ENCODE measurements at regions not wholly inside any gene's neighbourhood (a gene's known extent, or its start where the extent isn't known, plus 50 kb on each side); places are given as distances from the start of the nearest gene placed in this dataset.

DNA sequence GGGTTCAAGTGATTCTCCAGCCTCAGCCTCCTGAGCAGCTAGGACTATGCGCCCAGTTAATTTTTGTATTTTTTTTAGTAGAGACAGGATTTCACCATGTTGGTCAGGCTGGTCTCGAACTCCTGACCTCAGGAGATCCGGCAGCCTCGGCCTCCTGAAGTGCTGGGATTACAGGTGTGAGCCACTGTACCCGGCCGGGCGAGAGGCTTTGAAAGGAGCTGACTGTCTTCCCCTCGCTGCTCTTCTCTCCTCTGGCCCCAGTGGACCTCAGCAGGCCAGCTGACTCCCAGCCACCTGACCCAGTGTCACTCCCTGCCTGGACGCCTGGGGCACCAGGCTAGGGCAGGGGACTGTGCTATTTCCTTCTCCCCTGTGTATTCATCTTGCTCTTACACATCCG lies 89.5 kb upstream of the ANKRD55 start:
- no peak for DNase-seq (ENCODE audit: low read depth)

DNA sequence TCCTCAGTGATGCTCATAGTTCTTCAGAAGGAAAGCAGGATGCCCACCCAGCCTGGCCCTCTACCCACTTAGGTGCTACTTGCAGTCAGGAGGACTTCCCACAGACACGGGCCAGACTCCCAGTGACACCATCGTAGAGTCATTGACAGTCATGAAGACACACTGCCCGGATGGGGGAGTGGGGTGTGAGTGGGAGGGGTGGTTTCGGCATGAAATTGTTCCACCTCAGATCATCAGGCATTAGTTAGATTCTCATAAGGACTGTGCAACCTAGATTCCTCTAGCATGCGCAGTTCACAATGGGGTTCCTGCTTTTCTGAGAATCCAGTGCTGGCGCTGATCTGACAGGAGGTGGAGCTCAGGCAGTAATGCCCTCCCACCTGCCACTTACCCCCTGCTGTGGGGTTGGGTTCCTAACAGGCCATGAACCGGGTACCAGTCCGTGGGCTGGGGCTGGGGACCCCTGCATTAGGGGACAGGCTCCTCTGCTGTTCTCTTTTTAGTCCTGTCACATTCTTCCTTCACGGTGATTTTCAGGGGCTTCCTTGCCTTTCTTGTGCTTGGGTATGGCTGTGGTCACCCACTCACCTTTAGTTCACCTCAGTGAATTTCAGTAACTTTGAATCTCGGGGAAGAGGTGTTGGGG lies 88.2 kb upstream of the ANKRD55 start:
- DNase-seq (ENCODE audit: low read depth): no peak

DNA sequence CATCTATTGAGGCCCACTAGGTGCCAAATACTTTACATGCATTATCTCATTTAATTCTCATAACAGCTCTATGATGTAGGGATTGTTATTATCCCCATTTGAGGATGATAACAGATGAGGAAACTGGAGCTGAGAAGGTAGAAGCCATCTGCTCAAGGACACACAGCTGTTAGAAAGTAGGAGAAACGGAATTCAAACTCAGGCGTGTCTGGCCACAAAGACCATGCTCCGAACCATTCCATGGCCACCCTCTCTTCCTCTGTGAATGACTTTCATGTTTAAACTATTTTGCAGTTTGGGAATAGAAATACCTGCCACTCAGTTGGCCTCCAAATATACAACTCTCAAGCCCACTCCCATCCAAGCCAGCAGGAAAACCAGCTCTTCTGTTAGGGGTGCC lies 87.6 kb upstream of the ANKRD55 start:
- DNase-seq (ENCODE audit: low read depth): no peak

DNA sequence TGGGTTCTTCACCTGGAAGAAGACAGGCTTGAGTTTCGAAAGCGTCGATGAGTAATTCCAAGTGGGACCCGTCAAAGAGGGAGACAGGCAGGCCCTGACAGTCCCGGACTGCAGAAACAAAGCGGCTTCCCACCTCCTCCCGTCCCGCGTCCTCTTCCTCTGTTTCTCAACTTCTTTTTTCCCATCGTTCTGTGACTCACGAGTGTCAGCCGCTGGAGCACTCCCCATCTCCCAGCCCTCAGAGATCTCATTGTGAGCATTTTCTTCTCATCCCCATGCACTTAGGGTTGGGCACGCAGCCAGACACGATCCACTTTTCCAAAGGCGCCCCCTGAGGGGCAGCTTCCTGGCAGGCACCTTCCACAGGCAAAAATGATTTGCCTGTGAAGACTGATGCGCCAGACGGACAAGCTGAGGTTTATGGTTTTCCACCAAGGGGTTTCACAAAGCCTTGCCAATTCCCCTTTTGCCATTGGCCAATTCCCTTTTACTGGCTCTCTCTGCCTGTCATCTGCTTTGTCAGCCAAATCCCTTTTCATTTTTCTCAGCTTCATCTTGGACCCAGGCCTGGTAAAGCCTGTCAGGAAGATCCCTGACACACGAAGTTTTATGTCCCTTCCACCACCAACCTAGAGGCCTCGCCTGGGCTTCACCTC lies 86.5 kb upstream of the ANKRD55 start:
- no peak for DNase-seq (ENCODE audit: low read depth)

DNA sequence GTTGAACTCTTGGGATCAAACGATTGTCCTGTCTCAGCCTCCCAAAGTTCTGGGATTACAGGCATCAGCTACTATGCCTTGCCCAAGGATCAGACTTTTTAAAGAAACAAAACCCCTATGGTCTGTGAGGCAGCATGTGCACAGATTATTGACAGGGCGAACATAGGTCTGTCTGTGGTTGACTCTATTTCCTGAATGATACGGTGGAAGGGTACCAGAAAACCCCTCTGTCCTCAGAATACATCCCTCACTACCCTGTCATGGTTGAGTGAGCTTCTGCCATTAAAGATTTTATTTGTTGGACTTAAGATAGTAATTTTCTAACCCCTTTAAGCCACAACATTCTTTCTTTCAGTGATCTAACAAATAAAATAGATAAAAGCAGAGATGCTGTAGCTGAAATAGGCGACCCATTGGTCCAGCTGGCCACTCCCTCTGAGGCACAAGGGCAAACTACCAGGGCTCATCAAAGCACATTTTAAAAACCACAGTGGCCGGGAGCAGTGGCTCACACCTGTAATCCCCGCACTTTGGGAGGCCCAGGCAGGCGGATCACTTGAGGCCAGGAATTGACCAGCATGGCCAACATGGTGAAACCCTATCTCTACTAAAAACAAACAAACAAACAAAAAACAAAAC lies 84.9 kb upstream of the ANKRD55 start:
- DNase-seq (ENCODE audit: low read depth): no peak

DNA sequence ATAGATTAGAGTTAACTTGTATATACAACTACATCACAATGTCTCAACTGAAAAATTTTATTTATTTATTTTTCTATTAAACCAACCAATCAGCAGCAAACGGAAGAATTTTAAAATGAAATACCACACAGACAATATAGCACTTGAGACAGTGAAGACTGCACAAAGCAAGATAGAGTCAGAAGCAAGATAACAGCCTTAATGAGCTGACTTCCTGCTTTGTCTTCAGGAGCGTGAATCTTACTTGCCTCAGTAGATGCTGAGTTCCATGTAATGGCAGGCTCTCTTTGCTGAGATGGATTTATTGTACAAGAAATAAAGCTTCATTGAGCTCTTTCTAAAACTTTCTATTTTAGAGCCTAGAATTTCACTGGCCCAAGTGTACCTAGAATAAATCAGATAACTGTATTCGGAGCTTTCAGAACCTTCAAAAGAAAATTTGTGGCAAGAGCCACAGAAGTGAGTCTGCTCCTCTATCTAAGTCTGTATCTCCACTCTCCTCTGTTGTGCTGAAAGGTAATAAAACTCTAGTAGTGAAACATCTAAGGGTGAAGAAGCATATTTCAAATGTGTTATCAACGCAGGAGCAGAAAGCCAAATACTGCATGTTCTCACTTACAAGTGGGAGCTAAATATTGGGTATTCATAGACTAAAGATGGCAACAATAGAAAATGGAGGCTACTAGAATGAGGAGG lies 83.3 kb upstream of the ANKRD55 start:
- DNase-seq (ENCODE audit: low read depth): no peak

DNA sequence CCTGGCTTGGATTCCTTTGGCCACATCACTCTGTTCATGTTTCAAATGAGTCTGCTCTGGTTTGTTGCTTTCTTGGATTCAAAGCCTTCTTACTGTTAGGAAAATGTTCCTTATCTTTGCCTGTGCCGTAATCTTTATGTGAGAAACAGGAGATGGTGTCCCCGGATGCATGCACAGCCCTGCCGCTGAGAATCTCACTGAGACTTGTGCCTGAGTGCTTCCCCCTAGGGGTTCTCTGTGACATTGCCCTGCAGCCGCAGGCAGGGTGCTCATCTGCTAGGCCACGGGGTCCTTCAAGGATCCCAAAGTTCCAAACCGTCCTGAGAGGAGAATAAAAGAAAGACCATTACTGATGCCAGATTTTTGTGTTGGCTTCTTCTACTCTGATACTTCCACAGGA lies 81.4 kb upstream of the ANKRD55 start:
- DNase-seq (ENCODE audit: low read depth): no peak

DNA sequence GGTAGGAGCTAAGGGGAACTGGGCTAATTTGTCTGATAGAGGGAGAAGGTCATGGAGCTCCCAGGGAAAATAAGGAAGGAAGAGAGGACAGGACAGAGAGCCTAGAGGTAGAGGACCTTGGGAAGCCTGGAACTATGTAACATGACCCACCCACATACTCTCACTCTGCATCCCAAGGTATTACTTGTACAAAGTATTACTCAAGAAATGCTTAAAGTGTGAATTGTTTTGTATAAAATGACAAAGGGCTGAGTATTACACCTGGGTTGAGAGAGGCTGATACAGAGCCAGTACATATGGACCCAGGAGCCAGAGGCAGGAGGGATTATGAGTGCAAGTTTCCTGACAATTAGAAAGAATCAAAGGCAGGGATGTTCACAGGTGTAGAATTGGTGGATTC lies 80.5 kb upstream of the ANKRD55 start:
- DNase-seq (ENCODE audit: low read depth): no peak

DNA sequence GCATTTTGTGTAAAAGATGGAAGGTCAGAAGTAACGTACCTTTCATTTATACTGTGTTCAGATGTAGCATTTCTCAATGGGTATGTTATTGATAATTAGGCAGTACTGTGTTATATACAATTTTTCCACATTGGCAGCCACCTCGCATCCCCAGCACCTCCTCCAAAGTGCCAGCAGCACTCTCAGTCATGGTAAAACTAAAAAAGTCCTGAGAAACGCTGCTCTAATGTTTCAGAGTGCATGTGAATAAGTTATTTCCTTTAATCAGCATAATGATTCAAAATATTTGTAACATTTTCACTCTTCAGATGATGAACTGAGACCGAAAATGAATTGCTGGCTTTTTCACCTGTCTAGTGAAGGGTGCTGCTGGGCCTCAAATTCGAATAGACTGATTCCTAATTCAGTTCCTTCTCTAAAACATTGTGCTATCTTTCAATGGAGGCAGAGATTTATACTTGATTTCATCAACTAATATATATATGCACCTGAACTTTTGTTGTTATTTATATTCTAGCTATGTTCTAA lies 79.9 kb upstream of the ANKRD55 start:
- no peak for DNase-seq (ENCODE audit: low read depth)

DNA sequence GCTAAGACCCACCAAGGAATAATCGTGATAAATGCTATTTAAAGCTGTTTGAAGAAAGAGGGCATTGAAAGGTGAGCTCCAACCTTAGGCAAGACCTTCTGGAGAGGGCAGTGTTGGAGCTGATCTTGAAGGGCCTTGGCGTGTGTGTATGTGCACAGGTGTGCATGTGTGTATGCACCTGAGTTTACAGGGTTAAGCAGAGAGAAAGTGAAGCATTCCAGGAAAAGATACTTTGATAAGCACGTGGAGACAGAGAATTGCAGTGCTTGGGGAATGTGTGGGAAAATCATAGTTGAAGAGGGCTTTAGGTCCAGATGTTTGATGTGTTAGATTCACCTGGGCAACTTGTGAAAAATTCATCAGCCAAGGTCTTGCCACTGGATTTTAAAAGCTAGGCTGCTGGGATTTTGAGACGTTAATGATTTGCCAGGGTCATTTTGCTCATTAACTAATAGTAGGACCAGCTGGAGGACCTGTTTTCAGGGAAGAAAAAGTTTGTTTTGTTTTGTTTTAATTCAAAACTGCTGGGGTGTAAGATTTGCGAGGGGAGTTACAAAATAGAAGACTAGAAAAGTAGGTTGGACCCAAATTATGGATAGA lies 78.3 kb upstream of the ANKRD55 start:
- DNase-seq (ENCODE audit: low read depth): peak; percentile 84

DNA sequence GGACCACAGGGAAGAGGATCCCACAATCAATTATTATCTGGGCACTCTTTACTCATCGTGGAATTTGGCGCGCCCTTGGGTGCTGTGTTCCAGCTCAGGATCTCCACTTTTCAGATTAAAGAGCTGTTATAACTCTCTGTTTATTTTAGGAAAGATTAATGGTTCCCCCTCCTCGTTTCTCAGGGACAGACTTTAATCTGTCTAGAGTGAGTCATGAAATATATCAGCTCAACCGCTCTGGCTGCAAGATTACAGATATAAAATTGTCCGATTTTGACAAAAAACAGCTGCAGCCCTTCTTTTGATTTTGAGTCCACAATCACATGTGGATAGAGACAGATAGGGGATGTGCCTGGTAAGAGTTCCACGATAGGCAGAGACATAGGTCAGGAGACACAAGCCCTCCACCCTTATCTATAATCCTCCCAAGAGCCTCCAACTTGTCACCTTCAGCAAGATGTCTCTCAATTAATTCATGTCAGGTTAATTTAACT lies 77.6 kb upstream of the ANKRD55 start:
- DNase-seq (ENCODE audit: low read depth): no peak

DNA sequence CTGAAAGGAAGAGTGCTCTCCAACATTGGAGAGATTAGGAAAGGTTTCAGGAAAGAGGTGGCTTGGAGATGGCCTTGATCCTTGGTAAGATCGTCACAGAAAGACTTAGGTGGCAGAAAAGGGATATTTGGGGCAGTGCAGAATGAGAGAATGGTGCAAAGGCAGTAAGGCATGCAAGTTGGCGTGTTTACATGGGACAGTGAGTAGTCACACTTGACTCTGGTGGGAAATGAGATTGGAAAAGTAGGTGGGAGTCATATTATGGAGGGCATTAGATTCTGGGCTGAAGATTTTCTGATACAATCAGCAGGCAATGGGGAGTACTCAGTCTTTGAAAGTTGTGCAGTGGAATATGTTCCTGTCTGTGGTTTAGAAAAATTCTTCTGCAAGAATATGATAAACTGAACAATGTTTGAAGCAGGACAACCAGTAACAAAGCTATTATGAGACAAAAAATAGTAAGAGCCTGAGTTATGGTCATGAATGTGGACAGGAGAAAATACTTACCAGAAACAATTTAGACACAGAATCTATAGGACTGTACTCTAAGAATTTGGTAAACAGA lies 76.2 kb upstream of the ANKRD55 start:
- DNase-seq (ENCODE audit: low read depth): no peak

DNA sequence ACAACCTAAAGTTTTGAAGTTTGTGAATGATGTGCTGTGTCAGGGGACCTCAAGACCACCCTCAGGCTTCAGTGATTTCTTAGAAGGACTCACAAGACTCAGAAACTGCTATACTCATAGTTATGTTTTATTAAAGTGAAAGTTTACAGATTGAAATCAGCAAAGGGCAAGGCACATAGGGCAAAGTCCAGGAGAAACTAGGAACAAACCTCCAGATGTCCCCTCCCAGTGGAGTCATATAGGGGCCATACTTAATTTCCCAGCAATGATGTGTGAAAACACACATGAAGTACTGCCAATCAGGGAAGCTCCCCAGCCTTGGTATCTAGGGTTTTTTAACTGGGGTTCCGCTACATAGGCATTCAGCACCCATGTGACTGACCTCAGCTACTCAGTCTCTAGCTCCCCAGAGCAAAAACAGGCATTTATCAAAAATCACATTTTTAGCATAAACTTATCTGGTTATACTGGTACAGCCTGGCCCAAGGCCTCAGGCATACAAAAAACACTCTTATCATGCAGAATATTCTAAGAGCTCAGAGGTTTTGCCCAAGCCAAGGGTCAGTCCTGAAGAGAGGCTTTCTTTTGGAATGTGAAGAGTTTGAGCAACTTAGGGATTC lies 74.7 kb upstream of the ANKRD55 start:
- DNase-seq (ENCODE audit: low read depth): no peak

DNA sequence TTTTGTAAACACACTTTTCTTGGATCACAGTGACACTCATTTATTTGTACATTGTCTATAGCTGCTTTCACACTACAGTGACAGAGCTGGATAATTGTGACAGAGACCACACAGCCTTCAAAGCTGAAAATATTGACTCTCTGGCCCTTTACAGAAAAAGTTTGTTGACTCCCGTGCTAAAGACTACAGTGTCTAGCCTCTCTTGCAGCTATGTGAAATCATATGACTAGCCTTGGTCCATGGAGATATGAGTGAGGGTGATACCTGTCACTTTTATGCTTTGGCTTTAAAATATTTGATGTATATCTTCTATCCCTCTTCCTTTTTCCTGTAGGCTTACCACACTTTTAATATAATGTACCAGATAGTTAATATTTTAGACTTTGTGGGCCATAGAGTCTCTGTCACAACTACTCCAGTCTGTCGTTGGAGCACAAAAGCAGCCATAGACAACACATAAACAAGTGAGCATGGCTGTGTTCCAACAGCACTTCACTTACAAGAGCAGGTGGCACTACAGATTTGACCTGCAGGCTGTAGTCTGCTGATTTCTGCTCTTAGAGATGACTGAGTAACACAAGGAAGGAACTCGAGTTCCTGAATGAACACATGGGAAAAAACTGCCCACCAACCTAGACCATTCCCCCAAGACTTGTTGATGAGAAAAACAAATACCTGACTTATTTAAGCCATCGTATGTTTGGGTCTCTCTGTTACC lies 73.5 kb upstream of the ANKRD55 start:
- DNase-seq (ENCODE audit: low read depth): no peak

DNA sequence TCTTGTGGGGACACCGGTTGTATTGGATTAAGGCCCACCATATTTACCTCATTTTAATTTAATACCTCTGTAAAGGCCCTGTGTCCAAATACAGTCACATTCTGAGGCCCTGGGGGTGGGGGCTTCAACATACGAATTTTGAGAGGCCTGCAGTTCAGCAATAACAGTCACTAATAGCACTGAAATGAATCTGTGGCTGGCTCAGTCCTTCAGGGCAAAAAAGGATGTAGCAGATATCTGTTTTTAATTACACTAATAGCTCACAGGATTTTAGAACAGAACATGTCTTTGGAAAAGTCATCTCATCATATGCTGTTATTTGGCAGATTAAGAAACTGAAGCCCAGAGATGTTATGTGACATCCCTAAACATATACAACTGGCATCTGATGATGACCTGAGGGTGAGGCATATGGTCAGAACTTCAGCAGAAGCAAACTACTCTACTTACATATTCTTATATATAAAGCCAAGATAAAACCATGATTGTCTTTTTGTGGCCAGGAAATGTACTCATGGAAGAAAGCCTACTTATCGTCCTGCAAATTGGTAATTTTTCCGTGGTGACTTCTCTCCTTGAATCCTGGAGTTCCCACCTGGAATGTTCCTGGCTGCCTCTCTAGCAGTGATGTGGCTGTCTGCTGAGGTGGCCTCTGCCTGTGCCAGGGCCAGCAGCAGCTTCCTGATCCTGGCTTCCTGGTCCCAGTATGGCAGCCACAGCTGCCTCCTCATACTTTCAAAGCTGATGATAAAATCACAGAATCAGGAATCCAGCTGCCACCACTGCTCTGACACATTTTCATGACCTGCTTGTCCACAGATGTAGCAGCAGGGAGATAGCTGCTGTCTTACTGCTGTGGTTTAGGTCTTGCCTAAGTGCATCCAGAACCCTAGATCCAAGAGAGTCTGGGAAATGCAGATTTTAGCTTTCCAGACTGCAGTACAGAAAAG lies 72.1 kb upstream of the ANKRD55 start:
- DNase-seq (ENCODE audit: low read depth): no peak

DNA sequence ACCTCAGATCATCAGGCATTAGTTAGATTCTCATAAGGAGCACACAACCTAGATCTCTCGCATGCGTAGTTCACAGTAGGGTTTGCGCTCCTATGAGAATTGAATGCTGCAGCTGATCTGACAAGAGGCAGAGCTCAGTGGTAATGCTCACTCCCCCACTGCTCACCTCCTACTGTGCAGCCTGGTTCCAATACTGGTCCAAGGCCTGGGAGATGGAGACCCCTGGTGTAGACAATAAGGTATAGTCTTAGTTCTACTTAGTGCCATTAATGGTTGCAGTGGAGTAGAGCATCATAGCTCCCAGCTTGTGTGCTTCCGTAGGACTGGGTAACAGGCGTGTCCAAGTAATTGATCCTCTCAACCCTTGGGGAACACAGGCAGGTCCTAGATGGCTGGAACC lies 70.4 kb upstream of the ANKRD55 start:
- no peak for DNase-seq (ENCODE audit: low read depth)

DNA sequence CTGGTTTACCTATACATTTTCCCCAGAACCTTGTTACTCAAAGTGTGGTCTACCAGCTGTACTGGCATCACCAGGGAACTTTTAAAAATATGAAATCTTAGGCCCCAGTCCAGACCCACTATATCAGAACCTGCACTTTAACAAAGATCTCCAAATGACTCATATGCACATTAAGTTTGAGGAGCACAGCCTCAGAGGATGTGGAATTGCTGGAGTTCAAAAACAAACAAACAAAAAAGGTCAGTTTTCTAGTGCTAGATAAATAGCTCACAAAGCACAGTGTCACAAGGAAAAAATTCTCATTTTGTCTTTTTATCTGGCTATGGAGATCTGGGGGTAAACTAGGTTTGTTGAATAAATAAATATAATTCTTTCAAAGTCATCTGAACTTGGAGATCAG lies 68.9 kb upstream of the ANKRD55 start:
- DNase-seq (ENCODE audit: low read depth): peak; percentile 69

DNA sequence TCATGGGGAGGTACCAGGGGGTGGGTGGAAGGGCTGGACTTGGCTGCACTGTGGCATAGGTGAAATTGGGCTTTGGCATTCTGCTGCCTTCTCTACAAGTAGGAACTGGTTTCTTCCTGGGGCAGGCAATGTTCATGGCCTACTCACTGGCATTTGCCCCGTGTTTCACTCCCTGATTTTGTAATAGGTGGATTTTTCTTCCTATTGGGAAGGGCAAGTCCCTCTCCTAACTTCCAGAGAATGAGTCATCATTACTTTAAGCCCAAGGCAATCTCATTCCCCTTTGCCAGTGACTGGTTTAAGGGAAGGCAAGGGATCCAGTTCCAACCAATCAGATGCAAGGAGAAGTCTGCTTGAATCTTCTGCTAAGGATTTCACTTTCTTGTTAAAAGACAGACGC lies 67.9 kb upstream of the ANKRD55 start:
- peak; percentile 94 for DNase-seq (ENCODE audit: low read depth)

DNA sequence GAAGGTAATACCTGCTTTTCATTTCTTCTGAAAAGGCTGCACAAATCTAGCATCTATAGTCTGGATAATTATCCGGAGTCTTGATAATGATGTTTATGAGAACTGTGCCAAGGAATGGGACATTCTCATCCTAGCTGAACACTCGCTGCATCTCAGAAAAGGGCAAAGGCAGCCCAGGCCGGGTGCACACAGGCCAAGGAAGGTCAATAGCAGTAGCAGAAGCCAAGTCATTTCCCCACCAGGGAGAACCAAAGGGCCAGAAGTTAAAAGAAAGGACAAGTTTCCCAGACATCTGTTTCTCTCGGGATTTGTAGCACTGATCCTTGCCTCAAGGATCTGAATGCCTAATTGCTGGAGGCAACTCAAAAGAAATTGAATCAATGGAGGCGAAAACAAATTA lies 66.1 kb upstream of the ANKRD55 start:
- no peak for DNase-seq (ENCODE audit: low read depth)
